SIG-M5 treated with dmso at 0.1 percent for 504 hours (cell line): ENCODE measurements at regions not wholly inside any gene's neighbourhood (a gene's known extent, or its start where the extent isn't known, plus 50 kb on each side); places are given as distances from the start of the nearest gene placed in this dataset.

ENCODE experiments used
- DNase-seq: peaks from one replicate; lab custom pipeline; 2025; ENCODE audit not compliant: unreplicated experiment; lab: John Stamatoyannopoulos, UW

DNA sequence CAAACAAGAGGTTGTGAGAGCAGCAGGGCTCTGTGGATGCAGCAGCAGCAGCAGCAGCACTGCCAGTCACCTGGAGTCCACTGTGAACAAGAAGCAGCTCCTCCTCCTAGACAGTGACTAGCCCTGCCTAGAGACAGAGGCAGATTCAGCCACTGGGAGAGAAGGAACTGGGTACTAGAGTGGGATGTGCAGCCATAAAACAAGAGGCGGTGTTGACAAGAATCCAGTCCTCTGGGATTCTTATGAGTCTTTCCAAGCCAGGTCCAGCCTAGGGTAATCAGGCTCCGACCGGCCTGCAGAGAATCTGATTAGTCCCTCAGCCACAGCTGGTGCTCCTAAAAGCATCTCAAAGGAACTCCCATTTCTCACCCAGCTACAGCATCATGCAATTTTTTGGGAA is 83.9 kb upstream of the USP47 start:
- no peak for DNase-seq

DNA sequence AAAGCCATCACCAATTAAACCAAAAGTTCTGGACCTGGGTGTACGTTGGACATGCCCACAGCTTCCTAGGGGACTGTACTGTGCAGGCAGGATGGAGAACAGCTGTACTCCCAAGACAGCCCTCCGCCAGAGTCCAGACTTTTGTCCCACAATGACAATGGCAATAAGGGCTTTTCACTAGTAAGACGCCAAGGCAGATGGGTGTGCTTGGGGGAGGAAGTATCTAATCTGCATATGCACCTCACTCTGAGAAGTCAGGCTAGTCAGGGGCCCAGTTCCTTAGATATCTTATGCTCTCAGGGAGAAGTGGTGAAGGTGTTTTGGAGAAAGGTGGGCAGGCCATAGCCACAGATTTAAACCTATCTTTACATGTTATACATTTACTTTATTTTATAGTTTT is 85.1 kb upstream of the USP47 start:
- no peak for DNase-seq

DNA sequence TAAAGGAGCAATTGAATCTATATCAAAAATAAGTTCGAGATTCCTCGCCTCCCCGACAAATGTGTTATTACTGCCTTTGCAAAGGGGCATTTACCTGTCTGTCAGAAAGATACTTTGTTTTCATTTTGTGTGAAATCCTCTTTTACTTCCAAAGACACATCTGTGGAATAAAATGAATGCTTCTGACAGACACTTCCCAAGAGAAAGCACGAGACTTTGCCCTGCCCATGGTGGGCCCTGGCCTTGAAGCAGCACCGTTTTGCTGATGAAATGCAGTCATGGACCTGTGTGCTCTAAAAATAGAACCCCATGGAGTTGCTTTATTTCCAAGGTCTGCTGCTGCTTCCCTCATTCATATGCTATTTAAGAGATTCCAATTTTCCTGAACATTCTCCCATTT is 85.9 kb upstream of the USP47 start:
- DNase-seq: no peak

DNA sequence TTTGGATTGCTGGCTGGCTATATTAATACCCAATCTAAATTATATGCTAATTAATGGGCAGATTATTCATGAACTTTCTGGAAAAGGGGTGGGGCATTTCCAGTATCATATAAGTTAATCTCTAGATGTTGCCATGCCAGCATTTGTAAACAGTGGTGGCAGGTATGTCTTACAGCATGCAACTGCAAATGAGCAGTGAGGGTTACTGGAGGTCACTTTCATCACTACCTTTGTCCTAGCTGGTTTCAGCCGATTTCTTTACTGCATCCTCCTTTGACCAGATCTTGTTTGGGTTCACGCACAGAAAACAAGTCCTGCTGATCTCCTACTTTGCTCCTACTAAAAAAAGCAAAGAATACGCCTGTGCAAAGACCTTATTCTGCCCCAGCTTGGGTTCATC is 89.1 kb upstream of the USP47 start:
- no peak for DNase-seq

DNA sequence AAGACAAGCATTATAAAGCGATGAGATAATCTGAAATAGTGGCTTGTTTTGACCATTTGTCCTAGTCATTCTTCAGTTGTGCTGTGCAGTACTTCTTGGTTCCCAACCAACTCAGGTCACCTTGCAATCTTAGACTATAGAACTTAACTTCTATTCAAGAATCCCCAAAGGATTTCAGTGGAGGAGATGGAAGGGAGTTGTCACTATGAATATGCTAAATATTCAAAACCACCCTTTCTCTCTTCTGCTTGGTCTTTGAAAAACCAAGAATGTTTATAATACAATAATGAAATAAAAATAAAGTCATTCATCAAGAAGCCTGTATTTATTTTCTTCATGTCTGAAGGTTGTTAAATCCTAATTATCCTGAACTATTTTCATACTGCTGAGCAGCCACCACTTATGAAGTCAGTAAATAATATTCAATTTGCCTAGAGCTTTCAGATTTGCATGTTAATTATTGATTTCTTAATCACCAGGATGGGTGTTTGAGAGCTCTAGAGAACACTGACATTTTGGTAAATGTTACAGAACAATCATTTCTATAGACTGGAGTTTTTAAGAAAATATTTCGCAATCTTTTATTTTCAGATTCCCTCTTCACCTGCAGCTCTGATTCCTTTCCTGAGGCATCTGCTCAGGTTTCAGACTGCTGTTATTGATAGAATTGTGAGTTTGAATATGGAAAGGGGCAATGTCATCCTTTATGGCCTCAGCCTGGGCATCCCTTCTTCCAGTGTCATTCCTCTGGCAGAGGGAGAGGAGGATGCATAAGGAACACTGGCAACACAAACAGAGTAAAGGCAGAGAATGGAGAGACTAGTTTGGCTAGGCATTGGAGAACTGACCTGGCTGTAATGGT is 91.5 kb upstream of the USP47 start:
- no peak for DNase-seq

DNA sequence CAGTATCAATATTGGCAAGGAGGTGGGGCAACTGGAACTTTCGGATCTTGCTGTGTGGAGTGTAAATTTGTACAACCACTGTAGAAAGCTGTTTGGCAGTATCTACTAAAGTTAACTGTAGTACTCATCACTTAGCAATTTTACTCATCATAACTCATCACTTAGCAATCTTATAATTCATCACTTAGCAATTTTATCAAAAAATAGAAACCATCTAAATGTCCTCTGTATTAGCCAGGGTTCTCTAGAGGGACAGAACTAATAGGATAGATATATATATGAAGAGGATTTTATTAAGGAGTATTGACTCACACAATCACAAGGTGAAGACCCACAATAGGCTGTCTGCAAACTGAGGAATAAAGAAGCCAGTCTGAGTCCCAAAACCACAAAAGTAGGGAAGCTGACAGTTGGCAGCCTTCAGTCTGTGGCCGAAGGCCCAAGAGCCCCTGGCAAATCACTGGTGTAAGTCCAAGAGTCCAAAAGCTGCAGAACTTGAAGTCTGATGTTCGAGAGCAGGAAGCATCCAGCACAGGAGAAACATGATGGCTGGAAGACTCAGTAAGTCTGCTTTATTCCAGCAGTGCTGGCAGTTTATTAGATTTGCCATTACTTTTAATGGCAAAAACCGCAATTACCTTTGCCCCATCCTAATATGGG is 92.9 kb upstream of the USP47 start:
- no peak for DNase-seq

DNA sequence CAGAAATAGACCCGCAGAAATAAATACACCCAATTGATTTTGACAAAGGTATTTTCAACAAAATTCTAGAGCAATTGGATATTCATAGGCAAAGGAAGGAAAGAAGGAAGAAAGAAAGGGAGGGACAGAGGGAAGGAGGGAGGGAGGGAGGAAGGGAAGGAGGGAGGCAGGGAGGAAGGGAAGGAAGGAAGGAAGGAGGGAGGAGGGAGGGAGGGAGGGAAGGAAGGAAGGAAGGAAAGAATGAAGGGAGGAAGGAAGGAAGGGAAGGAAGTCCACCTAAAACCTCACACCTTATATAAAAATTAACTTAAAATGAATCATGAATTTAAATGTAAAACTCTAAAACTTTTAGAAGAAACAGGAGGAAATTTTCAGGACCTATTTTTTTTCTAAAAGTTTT is 94.2 kb upstream of the USP47 start:
- no peak for DNase-seq

DNA sequence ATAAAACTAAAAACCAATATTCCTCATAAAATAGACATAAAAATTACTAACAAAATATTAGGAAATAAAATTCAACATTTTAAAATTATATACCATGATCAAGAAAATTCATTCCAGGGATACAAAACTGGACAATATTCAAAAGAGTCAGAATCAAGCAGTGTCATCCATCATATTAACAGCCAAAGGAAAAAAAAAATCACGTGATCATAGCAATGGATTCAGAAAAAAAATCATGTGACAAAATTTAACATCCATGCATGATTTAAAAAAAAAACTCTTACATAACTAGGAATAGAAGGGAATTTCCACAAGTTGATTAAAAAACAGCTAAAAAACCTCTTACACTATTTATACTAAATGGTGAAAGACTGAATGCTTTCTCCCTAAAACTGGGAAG is 95.3 kb upstream of the USP47 start:
- DNase-seq: no peak

DNA sequence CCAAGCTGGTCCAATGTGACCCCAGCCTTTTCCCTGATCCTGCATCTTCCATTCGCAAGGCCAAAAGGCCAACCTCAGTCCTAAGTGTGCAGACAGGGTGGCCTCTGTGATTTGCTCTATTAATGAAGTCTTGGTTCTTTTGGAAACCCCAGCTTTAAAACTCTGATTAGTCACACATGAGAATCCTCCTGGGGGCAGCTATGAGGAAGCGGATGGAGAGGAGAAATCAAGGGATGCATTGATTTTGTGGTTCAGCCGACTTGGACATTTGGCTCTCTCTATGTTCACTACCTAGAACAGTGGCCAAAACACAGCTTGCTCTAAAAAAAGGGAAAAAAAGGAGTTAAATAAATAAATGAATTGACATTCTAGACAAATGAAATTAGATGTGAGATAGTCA is 98.6 kb upstream of the USP47 start:
- no peak for DNase-seq

DNA sequence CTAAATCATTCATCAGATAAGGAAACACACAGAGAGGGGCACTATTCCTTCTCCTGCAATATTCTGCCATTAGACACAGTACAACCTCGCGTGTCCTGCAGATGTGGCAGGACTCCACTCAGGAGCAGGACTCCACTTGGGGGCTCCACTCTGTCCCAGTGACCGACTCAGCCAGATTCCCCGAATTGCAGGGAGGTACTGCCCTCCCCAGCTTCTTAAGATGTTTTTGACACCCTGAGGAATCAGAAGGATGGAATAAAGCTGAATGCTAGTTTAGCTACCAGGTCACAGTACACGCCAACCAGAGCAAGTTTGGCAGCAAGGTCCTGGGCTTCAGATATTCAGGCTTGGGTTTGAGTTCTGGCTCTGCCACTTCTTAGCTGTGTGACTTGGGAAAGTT is 99.3 kb upstream of the USP47 start:
- no peak for DNase-seq

DNA sequence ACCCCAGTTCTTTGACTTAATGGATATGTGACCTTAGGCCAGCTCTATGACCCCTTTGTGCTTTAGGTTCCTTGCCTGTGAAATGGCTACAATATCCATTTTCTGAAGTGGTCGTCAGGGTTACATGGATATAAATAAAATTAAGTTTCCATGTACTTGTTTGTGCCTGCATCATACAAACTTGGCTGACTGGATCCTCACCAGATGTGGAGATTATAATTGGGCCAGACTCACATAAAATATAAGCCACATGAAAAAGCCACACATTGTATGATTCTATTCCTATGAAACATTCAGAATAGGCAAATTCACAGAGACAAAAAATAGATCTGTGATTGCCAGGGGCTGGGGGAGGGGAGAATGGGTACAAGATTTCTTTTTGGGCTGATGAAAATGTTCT is 100.9 kb upstream of the USP47 start:
- no peak for DNase-seq

DNA sequence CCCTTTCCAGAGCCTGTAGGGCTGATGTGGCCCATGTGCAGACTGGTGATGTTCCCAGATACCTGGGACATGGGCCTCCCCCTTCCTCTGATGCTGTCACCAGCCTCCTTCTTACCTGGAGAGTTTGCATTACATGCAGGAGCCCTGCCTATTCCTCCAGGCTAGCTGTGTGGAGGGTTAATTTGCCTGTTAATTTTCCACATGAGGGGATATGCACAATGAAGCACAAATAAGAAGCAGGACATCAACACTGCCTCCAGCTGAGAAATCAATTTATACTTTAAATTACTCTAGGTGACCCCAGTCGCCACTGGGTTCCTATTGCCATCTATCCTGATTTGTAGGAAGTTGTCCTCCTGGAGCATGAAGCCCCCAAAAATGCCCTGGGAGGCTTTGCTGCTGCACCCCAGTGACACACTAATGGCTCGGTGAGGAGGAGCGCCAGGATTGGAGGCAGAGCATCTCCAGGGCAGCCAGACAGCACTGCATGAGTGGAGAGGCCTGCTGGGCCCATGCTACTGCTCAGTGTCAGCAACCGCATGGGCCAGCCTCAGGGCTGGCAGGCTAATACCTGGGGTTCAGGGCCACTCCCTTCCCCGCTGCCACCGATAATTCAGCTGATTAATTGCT is 101.6 kb upstream of the USP47 start:
- no peak for DNase-seq

DNA sequence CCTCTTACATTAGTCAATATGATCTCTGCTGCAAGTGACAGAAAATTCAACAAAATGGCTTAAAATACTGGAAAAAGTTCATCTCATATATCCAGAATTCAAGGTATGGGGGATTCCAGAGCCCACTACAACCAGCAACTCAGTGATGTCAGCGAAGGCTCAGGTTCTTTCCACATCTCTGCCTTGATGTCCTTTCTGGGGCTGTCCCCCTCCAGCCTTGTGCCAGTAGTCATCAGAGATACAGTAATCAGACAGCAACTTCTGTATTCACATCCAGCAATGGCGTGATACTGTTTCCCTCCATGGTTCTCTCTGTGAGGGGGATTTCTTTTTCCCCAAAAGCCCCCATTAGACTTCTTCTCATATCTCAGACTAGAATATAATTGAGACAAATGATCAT is 103.4 kb upstream of the USP47 start:
- no peak for DNase-seq

DNA sequence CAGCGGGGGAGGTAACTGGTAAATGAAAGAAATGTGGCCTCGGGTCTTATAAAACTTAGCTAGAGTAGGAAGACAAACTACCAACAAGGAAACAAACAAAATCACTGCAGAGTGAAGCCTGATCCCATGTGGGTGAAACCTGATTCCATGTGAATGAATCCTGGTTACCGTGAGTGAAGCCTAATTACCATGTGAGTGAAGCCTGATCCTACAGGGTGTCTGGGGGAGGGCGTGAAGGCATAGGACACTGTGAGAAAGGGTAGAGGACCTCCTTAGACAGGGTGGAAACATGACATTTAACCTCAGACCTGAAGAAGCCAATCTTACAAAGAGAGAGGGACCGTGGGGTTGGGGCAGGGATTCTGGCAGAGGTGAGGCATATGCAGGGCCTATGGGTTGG is 106.2 kb upstream of the USP47 start:
- no peak for DNase-seq

DNA sequence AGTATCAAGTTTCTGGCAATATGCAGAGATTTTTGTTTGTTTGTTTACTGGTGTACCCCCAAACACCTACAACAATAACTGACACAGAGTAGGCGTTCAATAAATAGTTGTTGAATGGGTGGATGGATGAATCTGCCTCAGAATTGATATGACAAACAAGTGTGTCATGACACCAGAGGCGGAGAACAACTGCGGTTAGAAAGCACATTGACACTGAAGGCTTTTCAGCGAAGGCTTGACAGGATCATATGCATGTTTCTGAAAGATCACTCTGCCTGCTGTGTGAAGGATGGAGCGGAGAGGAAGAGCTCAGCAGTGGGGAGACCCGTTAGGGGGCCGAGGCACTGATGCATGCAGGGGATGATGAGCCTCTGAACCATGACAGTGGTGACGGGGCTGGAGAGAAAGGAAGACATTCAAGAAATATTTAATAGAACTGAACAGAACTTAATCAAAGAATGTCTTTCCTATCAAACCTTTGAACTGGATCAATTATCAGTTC is 108.5 kb upstream of the USP47 start:
- no peak for DNase-seq

DNA sequence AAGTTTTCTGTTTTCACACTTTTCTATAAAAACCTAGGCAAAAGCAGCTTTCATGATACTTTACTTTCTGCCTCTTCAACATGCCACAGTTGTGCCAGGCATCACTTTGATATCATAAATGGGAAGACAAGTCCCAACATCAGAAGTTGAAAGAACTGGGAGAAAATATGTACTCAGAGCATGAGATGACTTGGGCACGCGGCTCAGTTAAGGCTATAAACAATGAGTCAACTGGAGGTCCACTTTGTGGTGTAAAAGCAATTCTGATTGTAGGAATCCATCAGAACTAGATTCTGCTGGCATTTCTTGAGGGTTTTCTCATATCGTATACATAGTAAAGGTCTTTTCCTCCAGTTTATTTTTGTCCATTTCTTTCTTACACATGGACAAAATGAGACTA is 109.7 kb upstream of the USP47 start:
- DNase-seq: no peak

DNA sequence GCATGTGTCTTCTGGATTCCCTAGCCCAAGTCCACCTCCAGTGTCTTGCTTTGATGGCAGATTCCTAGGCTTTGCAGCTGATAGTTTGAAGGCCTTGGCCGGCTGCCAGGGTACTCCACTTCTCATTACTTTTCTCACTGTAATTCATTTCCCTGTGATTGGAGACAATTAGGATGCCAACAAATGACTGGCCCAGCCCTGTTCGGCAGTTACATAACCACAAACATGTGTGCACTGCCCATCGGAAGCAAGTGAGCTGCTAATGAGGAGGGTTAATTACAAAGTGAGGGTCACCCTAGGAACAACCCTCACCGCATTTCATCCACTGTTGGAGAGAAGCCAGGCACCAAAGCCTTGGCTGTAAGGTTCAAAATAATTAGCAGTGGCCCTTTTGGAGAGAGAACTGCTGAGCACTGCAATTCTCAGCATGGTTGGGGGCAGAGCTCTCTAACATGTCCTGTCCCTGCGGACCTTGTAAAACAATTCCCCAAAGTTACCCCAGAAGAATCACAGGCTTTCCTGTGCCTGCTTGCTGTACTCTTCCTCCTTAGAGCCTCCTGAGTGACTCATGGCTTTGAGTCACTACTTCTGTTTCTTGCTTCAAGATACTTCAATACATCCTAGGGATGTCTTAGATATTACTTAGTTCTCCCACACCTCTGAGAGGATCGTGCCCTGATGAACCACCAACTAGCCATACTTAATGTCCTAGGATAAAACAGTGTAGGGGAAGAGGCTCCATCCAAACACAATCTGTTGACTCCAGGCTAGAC is 109.7 kb upstream of the GALNT18 start:
- no peak for DNase-seq

DNA sequence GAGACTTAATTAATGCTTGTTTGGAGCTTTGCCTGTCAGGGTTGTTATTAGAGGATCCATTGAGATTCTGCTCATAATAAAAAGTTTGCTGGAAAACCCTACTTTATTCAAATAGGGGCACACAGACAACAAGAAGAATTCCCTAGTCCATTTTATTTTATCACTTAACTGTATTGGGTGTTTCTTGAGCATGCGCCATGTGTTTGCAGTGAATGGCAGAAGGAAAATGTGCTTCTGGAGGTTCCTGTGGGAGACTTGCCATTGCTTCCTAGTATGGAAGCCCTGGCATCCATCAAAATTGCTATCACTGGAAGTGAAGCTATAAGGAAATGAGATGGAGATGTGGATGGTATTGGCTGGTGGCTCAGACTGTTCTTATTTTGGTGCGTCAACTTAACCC is 106.6 kb upstream of the GALNT18 start:
- DNase-seq: no peak

DNA sequence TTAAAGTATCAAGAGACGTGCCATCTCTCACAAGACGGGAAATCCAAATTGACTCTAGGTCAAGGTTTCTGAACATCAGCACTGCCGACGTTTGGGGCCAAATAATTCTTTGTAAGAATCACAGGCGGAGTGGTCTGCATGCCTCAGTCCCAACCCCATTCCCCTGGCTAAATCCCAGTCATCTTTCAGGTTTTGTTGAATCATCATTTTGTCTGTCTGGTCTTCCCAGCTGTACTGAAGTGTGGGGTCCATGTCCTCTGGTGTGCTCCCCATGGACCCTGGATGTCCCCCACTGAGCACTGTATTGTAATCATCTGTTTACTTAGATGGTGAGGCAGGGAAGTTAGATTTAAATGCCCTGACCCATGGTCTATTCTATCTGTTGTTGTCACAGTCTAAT is 103.6 kb upstream of the GALNT18 start:
- DNase-seq: no peak

DNA sequence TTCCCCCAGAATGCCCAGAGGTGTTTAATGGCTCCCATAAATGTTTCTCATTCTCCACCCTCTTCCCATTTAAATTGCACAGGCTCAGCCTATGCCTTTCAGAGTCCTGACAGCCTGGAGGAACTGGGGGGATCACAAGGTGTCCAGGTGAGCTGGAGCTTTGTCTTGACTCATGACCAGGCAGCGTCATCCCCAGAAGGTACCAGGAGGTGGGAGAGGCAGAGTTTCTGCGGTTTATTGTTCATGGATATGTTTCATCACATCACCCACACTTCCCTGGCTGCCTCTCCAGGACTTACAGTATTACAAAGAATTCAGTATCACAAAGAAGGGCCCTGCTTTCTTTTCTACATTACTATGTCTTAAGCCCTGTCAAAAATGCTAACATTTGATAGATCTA is 103.2 kb upstream of the GALNT18 start:
- DNase-seq: no peak

DNA sequence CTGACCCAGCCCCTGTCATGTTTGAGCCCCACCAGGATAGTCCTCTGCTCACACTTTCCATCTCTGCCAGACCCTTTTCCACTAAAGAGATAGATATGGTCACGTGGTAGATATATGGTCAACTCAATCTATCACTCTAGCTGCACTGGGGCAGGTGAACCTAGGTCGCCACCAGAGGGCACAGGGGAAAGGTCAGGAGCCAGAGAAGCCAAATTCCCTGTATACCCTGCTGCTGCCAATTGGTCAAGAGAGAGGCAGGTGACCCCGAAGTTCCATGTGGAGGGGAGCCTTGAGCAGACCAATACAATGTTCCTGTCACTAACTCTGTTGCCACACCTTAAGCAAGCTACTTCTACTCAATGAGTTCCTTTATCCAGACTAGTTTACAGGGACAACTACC is 101.1 kb upstream of the GALNT18 start:
- no peak for DNase-seq
